PC-3 (cell line): ENCODE measurements at regions not wholly inside any gene's neighbourhood (a gene's known extent, or its start where the extent isn't known, plus 50 kb on each side); places are given as distances from the start of the nearest gene placed in this dataset.

Experiments
- CTCF ChIP-seq: fragments of 300-600 bp; sonication (generic); conservative IDR thresholded peaks from 2 replicates; pipeline ENCODE4 v1.5.1; 2017; ENCODE audit warnings: antibody characterized with exemption, low read depth, mild to moderate bottlenecking, low read length
- EZH2 ChIP-seq: fragments of 300-600 bp; sonication (generic); IDR thresholded peaks from one replicate; pipeline ENCODE4 v1.6.1; 2017; ENCODE audit warnings: antibody characterized with exemption, mild to moderate bottlenecking, low read length; ENCODE audit not compliant: unreplicated experiment
- EZH2phosphoT487 ChIP-seq: fragments of 300-600 bp; sonication (generic); IDR thresholded peaks from 2 replicates; pipeline ENCODE4 v1.6.1; 2018; ENCODE audit warnings: mild to moderate bottlenecking, antibody characterized with exemption, low read length, borderline replicate concordance

DNA sequence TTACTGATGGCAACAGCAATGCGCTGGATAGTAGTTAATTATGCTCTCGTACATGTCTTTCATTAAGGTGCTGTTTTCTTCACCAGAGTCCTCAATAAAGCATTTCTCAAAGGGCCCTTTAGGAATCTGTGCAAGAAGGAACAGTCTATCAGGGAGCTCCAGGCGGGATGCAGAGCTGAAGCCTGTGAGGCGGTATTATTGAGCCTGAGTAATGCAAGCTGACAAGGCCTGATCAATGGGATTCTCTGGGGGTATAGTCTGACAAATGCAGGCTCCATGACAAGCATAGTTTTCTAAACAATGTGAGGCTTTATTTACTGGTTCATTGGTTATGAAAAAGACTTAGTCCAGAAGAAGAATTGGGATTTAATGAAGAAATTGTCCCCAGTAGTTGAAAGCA, 530.9 kb upstream of the CBLB start:
- TF ChIP-seq CTCF (no peak), EZH2 (no peak), EZH2phosphoT487 (no peak)
